Activated CD4-positive, alpha-beta T cell treated with anti-CD3 and anti-CD28 coated beads for 36 hours (primary cell): ENCODE measurements at regions not wholly inside any gene's neighbourhood (a gene's known extent, or its start where the extent isn't known, plus 50 kb on each side); places are given as distances from the start of the nearest gene placed in this dataset.
"Not testable (repeated sequence)": the region's sequence is repeated elsewhere in the genome, so short reads cannot be mapped to it uniquely, and the experiment has no call there.

Experiments used
- ATAC-seq: fragments of 200-7000 bp; cut with Tn5 transposase; one replicate; pipeline ENCODE4 v1.10.0; 2021; ENCODE audit warnings: mild to moderate bottlenecking, moderate library complexity
- CTCF ChIA-PET: fragments of 350-600 bp; sonication (Branson Sonifier 250); formaldehyde crosslinking; loops from one replicate; lab custom pipeline; 2021; ENCODE audit warnings: antibody characterized with exemption; lab: Charles Lee
- POLR2A ChIA-PET: fragments of 350-600 bp; sonication (Branson Sonifier 250); formaldehyde crosslinking; loops from one replicate; lab custom pipeline; 2021; ENCODE audit warnings: antibody characterized with exemption, inconsistent platforms; lab: Charles Lee
- DNase-seq: peaks from one replicate; pipeline ENCODE4 v3.0.0-alpha.2; 2020
- H3K27ac Mint-ChIP-seq: one replicate; pipeline ENCODE4 v1.8.0; 2021; ENCODE audit warnings: mixed read lengths
- H3K27me3 Mint-ChIP-seq: one replicate; pipeline ENCODE4 v1.8.0; 2021; ENCODE audit warnings: mixed read lengths
- H3K36me3 Mint-ChIP-seq: one replicate; pipeline ENCODE4 v1.8.0; 2021; ENCODE audit warnings: low read depth, mixed read lengths
- H3K4me1 Mint-ChIP-seq: one replicate; pipeline ENCODE4 v1.8.0; 2021; ENCODE audit warnings: mixed read lengths
- H3K4me3 Mint-ChIP-seq: one replicate; pipeline ENCODE4 v1.8.0; 2021; ENCODE audit warnings: mild to moderate bottlenecking, moderate library complexity, mixed read lengths
- H3K9me3 Mint-ChIP-seq: one replicate; pipeline ENCODE4 v1.8.0; 2021; ENCODE audit warnings: low read depth, mixed read lengths
- intact Hi-C, 2 experiments: fragments of 100-400 bp; cut with DNase I in 1 of 2; cut with micrococcal nuclease in 1 of 2; formaldehyde crosslinking; loops; one replicate each; pipeline versions ENCODE4 v1.14.2 to v1.15.1; 2022 to 2024; cut with DNase I, micrococcal nuclease

DNA sequence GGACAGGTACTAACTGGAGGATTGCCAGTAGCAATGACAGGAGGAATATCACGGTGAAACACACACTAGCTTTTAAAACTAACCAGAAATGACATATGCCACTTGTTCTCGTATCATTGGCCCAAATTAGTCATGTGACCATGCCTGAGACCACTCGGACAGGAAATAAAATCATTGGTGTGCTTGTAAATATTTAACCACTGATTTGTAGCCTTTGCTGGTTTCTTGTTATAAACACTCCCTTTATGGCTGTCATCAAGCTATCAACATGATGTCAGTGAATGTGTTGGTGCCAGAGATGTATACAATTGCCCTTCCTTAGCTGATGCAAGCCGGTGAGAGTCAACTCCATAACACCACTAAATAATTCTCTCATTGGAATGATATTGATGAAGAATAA, 123.7 kb upstream of the ANKH start:
- Mint-ChIP-seq H3K36me3 (no peaks in the 10 kb centered on the region), H3K27me3 (no peaks in the 10 kb centered on the region), H3K4me3 (no peak overlapping the region), H3K4me1 (peaks cover 14% of the 10 kb centered on the region), H3K9me3 (peaks cover 4% of the 10 kb centered on the region), H3K27ac (no peak overlapping the region)
- POLR2A ChIA-PET = no interaction called here
- CTCF ChIA-PET = interaction anchor here (0.9 to 3.3 kb wide), 4 partner anchors 8 to 309 kb away, joined by 3 to 10 read pairs (median 6); no protein-coding TSS in a partner anchor
- DNase-seq = no peak
- intact Hi-C loops = no loop called here
- no peak for ATAC-seq

DNA sequence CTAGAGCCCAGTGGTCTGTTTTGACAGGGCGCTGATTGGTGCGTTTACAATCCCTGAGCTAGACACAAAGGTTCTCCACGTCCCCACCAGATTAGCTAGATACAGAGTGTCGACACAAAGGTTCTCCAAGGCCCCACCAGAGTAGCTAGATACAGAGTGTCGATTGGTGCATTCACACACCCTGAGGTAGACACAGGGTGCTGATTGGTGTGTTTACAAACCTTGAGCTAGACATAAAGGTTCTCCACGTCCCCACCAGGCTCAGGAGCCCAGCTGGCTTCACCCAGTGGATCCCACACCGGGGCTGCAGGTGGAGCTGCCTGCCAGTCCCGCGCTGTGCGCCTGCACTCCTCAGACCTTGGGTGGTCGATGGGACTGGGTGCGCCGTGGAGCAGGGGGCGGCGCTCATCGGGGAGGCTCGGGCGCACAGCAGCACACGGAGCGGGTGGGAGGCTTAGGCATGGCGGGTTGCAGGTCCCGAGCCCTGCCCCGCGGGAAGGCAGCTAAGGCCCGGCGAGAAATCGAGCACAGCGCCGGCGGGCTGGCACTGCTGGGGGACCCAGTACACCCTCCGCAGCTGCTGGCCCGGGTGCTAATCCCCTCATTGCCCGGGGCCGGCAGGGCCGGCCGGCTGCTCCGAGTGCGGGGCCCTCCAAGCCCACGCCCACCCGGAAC, 122.0 kb upstream of the ANKH start:
- peak; percentile 13 for DNase-seq

DNA sequence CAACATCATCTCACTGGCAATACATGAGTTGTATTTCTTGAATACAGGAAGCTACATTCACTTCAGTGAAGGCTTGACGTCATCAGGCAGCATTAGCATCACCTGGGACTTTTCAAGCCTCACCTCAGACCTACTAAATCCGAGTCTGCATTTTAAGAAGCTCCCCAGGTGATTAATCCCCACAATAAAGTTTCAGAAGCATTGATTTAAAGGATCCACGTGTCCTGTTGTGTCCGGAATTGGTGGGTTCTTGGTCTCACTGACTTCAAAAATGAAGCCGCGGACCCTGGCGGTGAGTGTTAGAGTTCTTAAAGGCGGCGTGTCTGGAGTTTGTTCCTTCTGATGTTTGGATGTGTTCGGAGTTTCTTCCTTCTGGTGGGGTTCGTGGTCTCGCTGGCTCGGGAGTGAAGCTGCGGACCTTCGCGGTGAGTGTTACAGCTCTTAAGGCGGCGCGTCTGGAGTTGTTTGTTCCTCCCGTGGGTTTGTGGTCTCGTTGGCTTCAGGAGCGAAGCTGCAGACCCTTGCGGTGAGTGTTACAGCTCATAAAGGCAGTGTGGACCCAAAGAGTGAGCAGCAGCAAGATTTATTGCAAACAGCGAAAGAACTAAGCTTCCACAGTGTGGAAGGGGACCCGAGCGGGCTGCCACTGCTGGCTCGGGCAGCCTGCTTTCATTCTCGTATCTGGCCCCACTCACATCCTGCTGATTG, 121.3 kb upstream of the ANKH start:
- ATAC-seq = peak; percentile 99
- ChIA-PET POLR2A (interaction anchor here (0.6 to 1.2 kb wide), 4 partner anchors 10 to 183 kb away, joined by 3 to 4 read pairs (median 3); no protein-coding TSS in a partner anchor), CTCF (interaction anchor here (0.6 to 2.0 kb wide), 14 partner anchors 7 to 326 kb away, joined by 3 to 18 read pairs (median 4); no protein-coding TSS in a partner anchor)
- peak; percentile 79 for DNase-seq
- intact Hi-C loops = loop anchor here (1.0 to 5.0 kb wide), 5 partner anchors 122 to 411 kb away; partner anchors contain the start of genes ANKH (in 1 of the 2) and OTULINL (in 1 of the 2)
- Mint-ChIP-seq H3K4me3 (peak overlapping the region; percentile 82), H3K27ac (peak overlapping the region; percentile 89), H3K4me1 (peaks cover 14% of the 10 kb centered on the region)
- H3K36me3 Mint-ChIP-seq, H3K27me3 Mint-ChIP-seq, H3K9me3 Mint-ChIP-seq: not testable (repeated sequence)

More for the DNA sequence above, 122.0 kb upstream of the ANKH start:
- intact Hi-C loops = loop anchor here in 1 of 2 experiments (2.0 to 5.0 kb wide), 3 partner anchors 183 to 411 kb away; partner anchors contain the start of gene OTULINL
- CTCF ChIA-PET = interaction anchor here (0.7 to 2.1 kb wide), 11 partner anchors 8 to 327 kb away, joined by 3 to 18 read pairs (median 4); no protein-coding TSS in a partner anchor
- not testable (repeated sequence) for H3K27me3 Mint-ChIP-seq, H3K36me3 Mint-ChIP-seq, H3K9me3 Mint-ChIP-seq, ATAC-seq
- Mint-ChIP-seq H3K4me1 (peaks cover 14% of the 10 kb centered on the region), H3K4me3 (peak overlapping the region; percentile 82), H3K27ac (peak overlapping the region; percentile 89)
- POLR2A ChIA-PET = interaction anchor here (1.1 to 1.2 kb wide), 2 partner anchors 120 to 184 kb away, joined by 3 to 4 read pairs; no protein-coding TSS in a partner anchor

DNA sequence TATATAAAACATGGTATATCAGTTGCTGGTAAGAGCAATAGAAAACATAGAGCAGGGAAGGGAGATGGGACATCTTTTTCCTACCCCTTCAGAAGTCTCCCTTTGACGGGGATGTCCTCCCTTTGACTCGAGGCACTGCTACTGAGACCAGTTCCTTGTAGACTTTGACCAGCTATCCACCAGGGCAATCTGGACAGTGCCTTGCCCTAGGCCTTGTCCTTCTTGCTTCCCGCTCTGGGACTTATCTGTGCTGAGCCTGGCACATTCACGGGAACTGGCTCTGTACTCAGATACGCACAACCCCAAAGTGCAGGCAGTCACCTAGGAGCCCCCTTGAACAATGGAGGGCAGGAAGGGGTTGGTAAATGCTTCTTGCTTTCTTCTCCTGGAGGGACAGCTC, 116.6 kb upstream of the ANKH start:
- no peaks in the 10 kb centered on the region for H3K36me3 Mint-ChIP-seq
- ATAC-seq (no peak), DNase-seq (no peak)
- no peaks in the 10 kb centered on the region for H3K9me3 Mint-ChIP-seq
- no peak overlapping the region for H3K27ac Mint-ChIP-seq
- ChIA-PET CTCF (interaction anchor here (1.3 to 2.2 kb wide), 3 partner anchors 15 to 262 kb away, joined by 3 to 8 read pairs (median 4); no protein-coding TSS in a partner anchor), POLR2A (no interaction called here)
- H3K4me3 Mint-ChIP-seq = no peak overlapping the region
- no peaks in the 10 kb centered on the region for H3K27me3 Mint-ChIP-seq
- peaks cover 32% of the 10 kb centered on the region for H3K4me1 Mint-ChIP-seq
- intact Hi-C loops = no loop called here

DNA sequence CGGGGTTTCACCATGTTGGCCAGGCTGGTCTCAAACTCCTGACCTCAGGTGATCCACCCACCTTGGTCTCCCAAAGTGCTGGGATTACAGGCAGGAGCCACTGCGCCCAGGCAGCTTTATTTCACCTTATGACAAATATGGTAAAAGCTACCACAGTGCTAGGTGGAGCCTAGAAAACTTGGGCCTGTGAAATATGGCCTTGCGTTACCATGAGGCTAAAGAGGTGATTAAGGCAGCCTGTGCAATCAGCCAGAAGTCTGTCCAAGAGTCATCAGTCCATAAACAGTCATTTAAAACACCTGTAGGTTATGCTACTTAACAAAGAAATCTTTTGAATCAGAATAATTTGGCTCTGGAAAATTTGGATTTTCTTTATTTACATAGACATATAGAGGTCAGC, 114.8 kb upstream of the ANKH start:
- no peak for DNase-seq
- Mint-ChIP-seq H3K27ac (no peak overlapping the region), H3K4me3 (no peak overlapping the region), H3K9me3 (peaks cover 3% of the 10 kb centered on the region), H3K4me1 (peaks cover 22% of the 10 kb centered on the region), H3K27me3 (no peaks in the 10 kb centered on the region), H3K36me3 (no peaks in the 10 kb centered on the region)
- intact Hi-C loops = no loop called here
- ChIA-PET CTCF (interaction anchor here (0.7 to 2.2 kb wide), 3 partner anchors 9 to 116 kb away, joined by 3 to 8 read pairs (median 5); no protein-coding TSS in a partner anchor), POLR2A (no interaction called here)
- no peak for ATAC-seq

DNA sequence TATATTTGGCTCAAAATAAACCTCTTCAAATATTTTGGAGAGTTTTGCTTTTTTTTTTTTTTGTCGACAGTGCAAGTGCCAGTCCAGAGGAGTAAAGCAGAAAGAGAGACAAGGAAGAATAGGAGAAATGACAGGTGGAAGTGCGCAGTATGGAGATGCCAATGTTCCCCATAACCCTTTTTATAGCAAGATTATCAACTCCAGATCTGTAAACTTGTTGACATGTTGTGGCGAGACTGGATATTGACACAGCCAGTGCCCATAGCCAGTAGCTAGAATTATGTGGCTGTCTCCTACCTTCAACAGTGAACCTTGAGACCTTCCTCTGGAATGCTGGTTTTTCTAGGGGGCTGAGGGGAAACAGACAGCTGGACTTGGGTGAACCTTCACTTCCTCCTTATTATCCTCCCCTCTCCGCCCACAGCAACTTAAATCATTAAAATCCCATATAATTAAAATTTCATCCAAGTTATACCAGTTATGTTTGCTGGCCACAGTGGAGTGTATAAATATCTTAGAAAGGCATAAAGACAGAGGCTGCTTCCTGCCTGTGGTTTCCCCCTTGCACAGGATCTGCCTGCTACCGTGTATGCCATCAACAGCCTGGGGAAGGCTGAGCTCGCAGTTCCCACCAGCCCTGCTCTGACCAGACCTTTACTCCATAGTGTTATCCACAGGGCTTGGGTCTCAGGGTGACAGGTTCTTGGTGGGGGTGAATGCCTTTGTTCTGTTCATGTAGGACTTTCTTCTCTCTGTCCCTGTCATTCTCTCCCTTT, 112.3 kb upstream of the ANKH start:
- Mint-ChIP-seq H3K9me3 (peaks cover 3% of the 10 kb centered on the region), H3K36me3 (no peaks in the 10 kb centered on the region), H3K27ac (no peak overlapping the region), H3K4me1 (peaks cover 25% of the 10 kb centered on the region), H3K27me3 (no peaks in the 10 kb centered on the region), H3K4me3 (no peak overlapping the region)
- POLR2A ChIA-PET = no interaction called here
- CTCF ChIA-PET = interaction anchor here (0.7 to 1.0 kb wide), 3 partner anchors 8 to 299 kb away, joined by 3 to 4 read pairs (median 3); no protein-coding TSS in a partner anchor
- intact Hi-C loops = no loop called here
- peak; percentile 43 for DNase-seq
- peak; percentile 74 for ATAC-seq

- peaks cover 3% of the 10 kb centered on the region for H3K9me3 Mint-ChIP-seq
- H3K4me3 Mint-ChIP-seq = no peak overlapping the region
- H3K4me1 Mint-ChIP-seq = peaks cover 25% of the 10 kb centered on the region
- ChIA-PET POLR2A (no interaction called here), CTCF (interaction anchor here (1.2 kb wide), 1 partner anchor 22 kb away, joined by 6 read pairs; no protein-coding TSS in a partner anchor)
- intact Hi-C loops = no loop called here
- H3K27me3 Mint-ChIP-seq = no peaks in the 10 kb centered on the region
- ATAC-seq (no peak), DNase-seq (no peak)
- no peak overlapping the region for H3K27ac Mint-ChIP-seq
- no peaks in the 10 kb centered on the region for H3K36me3 Mint-ChIP-seq
Measured at GRCh38 chr5:14980698-14981097, 109.1 kb upstream of the ANKH start.

- ChIA-PET POLR2A (no interaction called here), CTCF (interaction anchor here (0.6 to 1.3 kb wide), 6 partner anchors 9 to 294 kb away, joined by 3 to 5 read pairs (median 3); no protein-coding TSS in a partner anchor)
- Mint-ChIP-seq H3K9me3 (peaks cover 3% of the 10 kb centered on the region), H3K36me3 (no peaks in the 10 kb centered on the region), H3K27me3 (no peaks in the 10 kb centered on the region), H3K4me3 (no peak overlapping the region), H3K4me1 (peaks cover 3% of the 10 kb centered on the region), H3K27ac (no peak overlapping the region)
- intact Hi-C loops = no loop called here
- ATAC-seq (no peak), DNase-seq (no peak)
Measured at GRCh38 chr5:14977058-14977685, 105.6 kb upstream of the ANKH start.

GRCh38 chr5:14976486-14976885, 104.9 kb upstream of the ANKH start:
- CTCF ChIA-PET = interaction anchor here (0.9 to 2.6 kb wide), 4 partner anchors 8 to 294 kb away, joined by 3 to 17 read pairs (median 4); no protein-coding TSS in a partner anchor
- POLR2A ChIA-PET = interaction anchor here (0.7 kb wide), 1 partner anchor 161 kb away, joined by 4 read pairs; no protein-coding TSS in a partner anchor
- Mint-ChIP-seq H3K4me3 (no peak overlapping the region), H3K9me3 (peaks cover under 1% of the 10 kb centered on the region), H3K27ac (no peak overlapping the region), H3K4me1 (peaks cover 3% of the 10 kb centered on the region), H3K36me3 (no peaks in the 10 kb centered on the region), H3K27me3 (peaks cover 2% of the 10 kb centered on the region)
- no peak for ATAC-seq
- no peak for DNase-seq
- intact Hi-C loops = no loop called here

- intact Hi-C loops = no loop called here
- ChIA-PET POLR2A (no interaction called here), CTCF (no interaction called here)
- Mint-ChIP-seq H3K4me3 (no peak overlapping the region), H3K36me3 (no peaks in the 10 kb centered on the region), H3K27ac (no peak overlapping the region), H3K27me3 (peaks cover 2% of the 10 kb centered on the region), H3K4me1 (no peaks in the 10 kb centered on the region), H3K9me3 (no peaks in the 10 kb centered on the region)
- DNase-seq (no peak), ATAC-seq (no peak)
Measured at GRCh38 chr5:14971873-14972272, 100.3 kb upstream of the ANKH start.
